Pancreas (tissue), 10 donors: ENCODE measurements at regions not wholly inside any gene's neighbourhood (a gene's known extent, or its start where the extent isn't known, plus 50 kb on each side); places are given as distances from the start of the nearest gene placed in this dataset.
A peak's percentile ranks its signal among the peaks of the same experiment; 100 is the strongest.

Experiments
- ATAC-seq, 4 donors: fragments of 200-7000 bp; cut with Tn5 transposase; one replicate each; pipeline versions ENCODE4 v1.8.0 to v1.9.1; 2020; ENCODE audit warnings: mild to moderate bottlenecking in 4 of 4, moderate library complexity in 4 of 4
- DNase-seq, 6 donors: peaks; one replicate each; pipeline ENCODE4 v3.0.0-alpha.2; 2020
- FAIRE-seq: peaks from 2 replicates; lab custom pipeline; 2012; peaks lifted over from hg19 to GRCh38; lab: Jason Lieb, UNC
- H3K27ac ChIP-seq, 4 donors: fragments of 200-600 bp; sonication (generic); 1 replicate in 3 of 4; 2 replicates in 1 of 4; pipeline versions ENCODE4 v1.5.0 to v1.8.0; 2020
- H3K27me3 ChIP-seq, 4 donors: fragments of 200-600 bp; one replicate each; pipeline ENCODE4 v1.8.0; 2021
- H3K36me3 ChIP-seq, 3 donors: fragments of 200-600 bp; sonication (generic) in 1 of 3; one replicate each; pipeline versions ENCODE4 v1.5.0 to v1.8.0; 2020 to 2021
- H3K4me1 ChIP-seq, 3 donors: fragments of 200-600 bp; one replicate each; pipeline ENCODE4 v1.8.0; 2021
- H3K4me3 ChIP-seq, 4 donors: fragments of 200-600 bp; sonication (generic) in 2 of 4; one replicate each; pipeline versions ENCODE4 v1.5.0 to v1.8.0; 2020 to 2021
- H3K9me3 ChIP-seq, 4 donors: fragments of 200-600 bp; one replicate each; pipeline ENCODE4 v1.8.0; 2021
- CTCF ChIP-seq, 4 donors: fragments of 200-600 bp; sonication (generic) in 3 of 4; IDR thresholded peaks; one replicate each; pipeline versions ENCODE4 v1.5.0 to v1.8.0; 2021; ENCODE audit warnings: antibody characterized with exemption in 4 of 4
- WGBS, 2 donors: extraction: QIAGEN DNeasy Blood & Tissue Kit; methylation state at CpG; one replicate each; pipeline ENCODE4 v1.1.7; 2013; 5-methylcytosine and 5-hydroxymethylcytosine counted together
- intact Hi-C, 3 donors: fragments of 100-400 bp; cut with DNase I; formaldehyde crosslinking; loops; one replicate each; pipeline versions ENCODE4 v1.11.1 to v1.14.2; 2022
- donor health status: healthy with polysubstance abuse.
- donor health status: DM: no; HTN: no; CAD: no; lungs with moderate emphysema.
- donor health status: DM: no; HTN: no; CAD: no.
- donor health status: control.
- donor health status: control.
- donor health status: Bipolar disorder and iron deficiency.
- donor health status: DM: yes; HTN: yes; CAD: no.
- donor health status: DM: no; HTN: no; CAD: no.
- donor health status: DM: no; HTN: no; CAD: no.
- donor health status: DM: yes; HTN: yes; CAD: no.

DNA sequence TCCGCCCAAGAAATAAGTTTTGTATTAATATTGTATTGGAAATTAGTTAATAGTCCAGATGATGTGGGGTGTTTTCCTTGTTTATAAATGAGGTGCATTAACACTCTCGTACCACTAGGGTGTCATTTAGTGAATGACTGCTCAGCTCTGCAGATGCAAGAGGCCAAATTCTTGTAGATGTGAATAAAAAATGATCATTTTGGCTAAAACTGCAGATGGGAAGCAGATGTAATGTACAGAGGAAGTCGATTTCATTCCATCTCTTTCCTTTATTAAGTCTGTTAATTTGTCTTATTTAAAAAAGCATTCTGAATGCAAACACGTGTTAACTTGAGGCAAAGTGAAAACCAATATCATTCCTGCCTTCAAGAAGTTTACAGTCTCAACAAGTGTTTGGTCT is 108.1 kb downstream of the DHX15 start:
- ATAC-seq: no peak
- intact Hi-C loops: no loop called here

GRCh38 chr4:24475756-24476155 is 108.6 kb downstream of the DHX15 start:
- no peak for TF ChIP-seq CTCF (IDR thresholded peaks at IDR 0.05)
- H3K36me3 ChIP-seq: no peaks in the 10 kb centered on the region
- no peak overlapping the region for H3K27ac ChIP-seq
- no peaks in the 10 kb centered on the region for H3K9me3 ChIP-seq
- 69% methylated on average over 3 of the region's 3 CpGs for WGBS, 2 donors
- FAIRE-seq: no peak
- no peak for ATAC-seq
- intact Hi-C loops: no loop called here
- no peak overlapping the region for H3K4me3 ChIP-seq
- peaks cover 0 to 7% (median 6%) of the 10 kb centered on the region in 3 donors for H3K4me1 ChIP-seq
- no peak for DNase-seq
- peaks cover 0 to 4% (median 0%) of the 10 kb centered on the region in 4 donors for H3K27me3 ChIP-seq

More for the DNA sequence above, 108.1 kb downstream of the DHX15 start:
- H3K36me3 ChIP-seq: no peaks in the 10 kb centered on the region
- H3K27me3 ChIP-seq: peaks cover 0 to 4% (median 0%) of the 10 kb centered on the region in 4 donors
- TF ChIP-seq CTCF (IDR thresholded peaks at IDR 0.05): peak in 3 of 4 donors; percentile 18 to 59 (median 30)
- DNase-seq (no peak), FAIRE-seq (no peak)
- no peaks in the 10 kb centered on the region for H3K9me3 ChIP-seq
- 47 to 57% methylated on average over 4 of the region's 4 CpGs for WGBS, 2 donors
- no peak overlapping the region for H3K4me3 ChIP-seq
- H3K4me1 ChIP-seq: peaks cover 0 to 6% (median 5%) of the 10 kb centered on the region in 3 donors
- H3K27ac ChIP-seq: no peak overlapping the region

DNA sequence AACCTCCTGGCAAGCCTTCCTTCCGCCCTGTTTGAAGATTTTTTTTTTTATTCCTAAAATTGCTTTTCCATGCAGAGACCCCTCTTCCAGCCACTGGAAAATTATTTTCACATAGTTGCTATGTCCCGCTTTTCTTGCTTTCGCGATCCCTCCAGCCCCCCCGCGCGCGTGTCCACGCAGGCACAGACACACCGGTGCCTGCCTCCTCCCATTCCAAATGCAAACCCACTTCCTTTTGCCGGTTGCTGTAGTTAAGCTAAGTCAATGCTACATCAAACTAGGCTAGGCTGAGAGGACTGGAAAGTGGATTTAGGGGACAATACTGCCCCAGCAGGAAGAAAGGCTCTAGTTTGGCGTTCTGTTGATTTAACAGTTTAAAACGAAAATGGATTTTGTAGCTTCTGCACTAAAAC is 111.0 kb downstream of the DHX15 start:
- peak in 3 of 6 donors; percentile 13 to 60 (median 15) for DNase-seq
- intact Hi-C loops: no loop called here
- FAIRE-seq: no peak
- Histone ChIP-seq H3K4me3 (peak overlapping the region; percentile 35 to 57 (median 40)), H3K36me3 (no peaks in the 10 kb centered on the region), H3K9me3 (no peaks in the 10 kb centered on the region), H3K27ac (peak overlapping the region in 2 of 4 donors; percentile 41 to 50), H3K4me1 (peaks cover 0 to 7% (median 6%) of the 10 kb centered on the region in 3 donors), H3K27me3 (peaks cover 0 to 6% (median 2%) of the 10 kb centered on the region in 4 donors)
- no peak for TF ChIP-seq CTCF (IDR thresholded peaks at IDR 0.05)
- peak; percentile 25 to 40 (median 30) for ATAC-seq
- WGBS, 2 donors: 1% methylated on average over 13 of the region's 13 CpGs

DNA sequence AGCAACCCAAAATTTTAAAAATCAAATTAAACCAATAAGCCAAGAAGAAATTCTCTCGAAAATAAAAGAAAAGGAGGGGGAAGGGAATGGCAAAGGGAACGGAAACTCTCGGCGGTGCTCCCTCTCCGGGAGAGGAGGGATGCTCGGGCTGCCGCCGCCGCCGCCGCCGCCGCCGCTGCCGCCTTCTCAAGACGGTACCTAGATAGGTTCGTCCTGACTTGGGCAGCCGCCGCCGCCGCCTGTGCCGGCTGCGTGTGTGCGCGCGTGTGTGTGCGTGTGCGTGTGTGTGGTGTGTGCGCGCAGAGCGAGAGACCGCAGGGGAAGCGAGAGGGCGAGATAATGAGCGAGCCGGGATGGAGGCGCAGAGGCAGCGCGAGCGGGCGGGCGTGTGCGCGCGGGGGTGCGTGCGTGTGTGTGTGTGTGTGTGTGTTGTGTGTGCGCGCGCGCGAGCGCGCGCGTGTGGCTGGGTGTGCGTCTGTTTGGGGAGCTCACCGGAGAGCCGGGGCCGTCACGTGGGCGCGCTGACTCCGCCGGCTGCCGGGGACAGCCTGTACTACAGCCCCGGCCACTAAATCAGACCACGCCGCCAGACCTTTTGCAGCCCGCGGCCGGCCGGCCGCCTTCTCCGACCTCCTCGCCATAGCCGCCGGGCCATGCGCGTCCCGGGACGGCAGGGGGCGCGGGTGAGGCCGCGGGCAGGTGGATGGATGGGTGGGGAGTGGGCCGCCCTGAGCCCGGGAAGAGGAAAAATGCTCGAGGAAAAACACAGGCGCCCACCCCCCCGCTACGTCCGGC is 111.6 kb downstream of the DHX15 start:
- DNase-seq (peak; percentile 65 to 87 (median 74)), ATAC-seq (peak; percentile 82 to 87 (median 85)), FAIRE-seq (no peak)
- H3K27ac ChIP-seq: peak overlapping the region in 2 of 4 donors; percentile 41 to 50
- H3K9me3 ChIP-seq: no peaks in the 10 kb centered on the region
- intact Hi-C loops: no loop called here
- H3K36me3 ChIP-seq: no peaks in the 10 kb centered on the region
- 0% methylated on average over 43 to 93 of the region's 93 CpGs for WGBS, 2 donors
- H3K4me3 ChIP-seq: peak overlapping the region; percentile 35 to 57 (median 40)
- H3K4me1 ChIP-seq: peaks cover 0 to 7% (median 6%) of the 10 kb centered on the region in 3 donors
- peak; percentile 23 to 60 (median 40) for TF ChIP-seq CTCF (IDR thresholded peaks at IDR 0.05)
- H3K27me3 ChIP-seq: peaks cover 0 to 7% (median 2%) of the 10 kb centered on the region in 4 donors

DNA sequence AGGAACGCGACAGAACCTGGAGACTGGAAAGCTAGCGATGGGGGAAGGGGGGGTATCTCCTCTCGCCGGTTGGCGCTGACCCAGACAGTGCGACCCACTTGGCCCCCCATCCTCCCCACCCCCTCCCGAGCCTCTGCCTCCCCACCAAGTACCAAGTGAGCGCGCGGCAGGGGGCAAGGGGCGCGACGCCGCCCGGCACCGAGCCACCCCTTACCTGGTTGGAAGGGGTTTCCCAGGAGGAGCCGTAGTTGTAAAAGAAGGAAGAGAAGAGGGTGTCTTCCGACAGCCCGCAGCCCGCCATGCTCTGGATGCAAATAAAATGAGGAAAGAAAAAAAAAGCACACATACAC is 112.2 kb downstream of the DHX15 start:
- Histone ChIP-seq H3K4me1 (peaks cover 0 to 7% (median 6%) of the 10 kb centered on the region in 3 donors), H3K36me3 (no peaks in the 10 kb centered on the region), H3K9me3 (no peaks in the 10 kb centered on the region), H3K4me3 (peak overlapping the region; percentile 35 to 57 (median 40)), H3K27me3 (peaks cover 0 to 7% (median 2%) of the 10 kb centered on the region in 4 donors), H3K27ac (no peak overlapping the region)
- intact Hi-C loops: no loop called here
- ATAC-seq: peak in 1 of 4 donors; percentile 3
- WGBS, 2 donors: 0 to 2% methylated on average over 20 to 21 of the region's 21 CpGs
- FAIRE-seq: no peak
- TF ChIP-seq CTCF (IDR thresholded peaks at IDR 0.05): no peak
- peak in 3 of 6 donors; percentile 17 to 52 (median 21) for DNase-seq
